NCI-H1436 (cell line): ENCODE measurements at regions not wholly inside any gene's neighbourhood (a gene's known extent, or its start where the extent isn't known, plus 50 kb on each side); places are given as distances from the start of the nearest gene placed in this dataset.

Experiments used
- DNase-seq: peaks from one replicate; lab custom pipeline; 2025; lab: John Stamatoyannopoulos, UW

DNA sequence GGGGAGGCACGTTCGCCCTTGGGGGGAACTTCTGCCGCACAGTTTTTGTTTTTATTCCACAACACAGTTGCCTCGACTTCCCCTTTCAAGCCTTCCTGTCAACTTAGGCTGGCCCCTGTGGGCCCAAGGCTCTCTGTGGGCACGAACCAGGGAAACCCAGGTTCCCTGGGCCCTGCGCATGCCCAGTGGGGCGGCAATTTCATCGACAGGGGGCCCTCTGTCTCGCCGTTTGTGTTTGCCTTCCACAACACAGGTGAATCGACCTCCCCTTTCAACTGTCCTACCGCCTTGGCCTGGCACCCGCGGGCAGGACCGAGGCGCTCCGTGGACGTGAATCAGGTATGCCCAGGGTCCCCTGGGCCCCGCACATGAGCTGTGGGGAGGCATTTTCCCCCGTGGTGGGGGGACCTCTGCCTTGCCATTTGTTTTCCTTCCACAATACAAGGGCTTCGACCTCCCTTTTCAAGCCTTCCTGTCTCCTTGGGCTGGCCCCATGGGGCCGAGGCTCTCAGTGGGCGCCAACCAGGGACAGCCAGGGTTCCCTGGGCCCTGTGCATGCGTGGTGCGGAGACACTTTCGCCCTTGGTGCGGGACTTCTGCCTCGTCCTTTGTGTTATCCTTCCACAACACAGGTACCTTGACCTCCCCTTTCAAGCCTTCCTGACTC, 354.0 kb downstream of the ALG10 start:
- no peak for DNase-seq

- DNase-seq = no peak
Measured at GRCh38 chr12:34377243-34378035, 355.1 kb downstream of the ALG10 start.

- DNase-seq = no peak
Measured at GRCh38 chr12:34379142-34379541, 356.8 kb downstream of the ALG10 start.

DNA sequence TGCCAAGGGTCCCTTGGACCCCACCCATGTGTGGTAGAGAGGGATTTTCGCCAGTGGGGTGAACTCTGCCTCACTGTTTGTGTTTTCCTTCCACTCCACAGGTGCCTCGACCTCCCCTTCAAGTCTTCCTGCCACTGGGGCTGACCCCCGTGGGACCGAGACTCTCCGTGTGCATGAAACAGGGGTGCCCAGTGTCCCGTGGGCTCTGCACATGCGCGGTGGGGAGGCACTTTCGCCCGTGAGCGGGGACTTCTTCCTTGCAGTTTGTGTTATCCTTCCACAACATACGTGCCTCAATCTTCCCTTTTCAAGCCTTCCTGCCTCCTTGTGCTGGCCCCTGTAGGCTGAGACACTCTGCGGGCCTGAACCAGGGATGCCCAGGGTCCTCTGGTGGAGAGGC, 362.4 kb downstream of the ALG10 start:
- DNase-seq = no peak

DNA sequence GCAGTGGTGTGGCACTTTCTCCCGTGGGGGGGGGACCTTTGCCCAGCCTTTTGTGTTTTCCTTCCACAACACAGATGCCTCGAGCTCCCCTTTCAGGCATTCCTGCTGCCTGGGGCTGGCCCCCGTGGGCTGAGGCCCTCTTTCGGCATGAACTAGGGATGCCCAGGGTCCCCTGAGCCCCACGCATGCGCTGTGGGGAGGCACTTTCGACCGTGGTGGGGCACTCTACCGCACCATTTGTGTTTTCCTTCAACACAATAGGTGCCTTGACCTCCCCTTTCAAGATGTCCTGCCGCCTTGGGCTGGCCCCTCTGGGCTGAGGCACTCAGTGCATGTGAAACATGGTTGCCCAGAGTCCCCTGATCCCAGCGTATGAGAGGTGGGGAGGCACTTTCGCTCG, 363.7 kb downstream of the ALG10 start:
- no peak for DNase-seq

DNA sequence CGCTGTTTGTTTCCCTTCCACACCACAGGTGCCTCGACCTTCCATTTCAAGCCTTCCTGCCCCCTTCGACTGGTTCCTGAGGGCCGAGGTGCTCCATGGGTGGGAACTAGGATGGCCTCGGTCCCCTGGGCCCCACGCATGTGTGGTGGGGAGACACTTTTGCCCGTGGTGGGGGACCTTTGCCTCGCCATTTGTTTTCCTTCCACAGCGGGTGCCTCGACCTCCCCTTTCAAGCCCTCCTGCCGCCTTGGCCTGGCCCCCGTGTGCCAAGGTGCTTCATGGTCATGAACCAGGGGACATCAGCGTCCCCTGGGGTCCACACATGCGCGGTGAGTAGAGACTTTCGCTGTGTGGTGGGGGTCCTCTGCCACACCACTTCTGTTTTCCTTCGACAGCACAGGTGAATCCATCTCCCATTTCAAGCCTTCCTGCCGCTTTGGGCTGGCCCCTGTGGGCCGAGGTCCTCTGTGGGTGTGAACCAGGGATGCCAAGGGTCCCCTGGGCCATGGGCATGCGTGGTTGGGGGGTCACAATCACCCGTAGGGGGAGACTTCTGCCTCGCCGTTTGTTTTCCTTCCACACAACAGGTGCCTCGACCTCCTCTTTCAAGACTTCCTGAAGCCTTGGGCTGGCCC, 364.4 kb downstream of the ALG10 start:
- no peak for DNase-seq

DNA sequence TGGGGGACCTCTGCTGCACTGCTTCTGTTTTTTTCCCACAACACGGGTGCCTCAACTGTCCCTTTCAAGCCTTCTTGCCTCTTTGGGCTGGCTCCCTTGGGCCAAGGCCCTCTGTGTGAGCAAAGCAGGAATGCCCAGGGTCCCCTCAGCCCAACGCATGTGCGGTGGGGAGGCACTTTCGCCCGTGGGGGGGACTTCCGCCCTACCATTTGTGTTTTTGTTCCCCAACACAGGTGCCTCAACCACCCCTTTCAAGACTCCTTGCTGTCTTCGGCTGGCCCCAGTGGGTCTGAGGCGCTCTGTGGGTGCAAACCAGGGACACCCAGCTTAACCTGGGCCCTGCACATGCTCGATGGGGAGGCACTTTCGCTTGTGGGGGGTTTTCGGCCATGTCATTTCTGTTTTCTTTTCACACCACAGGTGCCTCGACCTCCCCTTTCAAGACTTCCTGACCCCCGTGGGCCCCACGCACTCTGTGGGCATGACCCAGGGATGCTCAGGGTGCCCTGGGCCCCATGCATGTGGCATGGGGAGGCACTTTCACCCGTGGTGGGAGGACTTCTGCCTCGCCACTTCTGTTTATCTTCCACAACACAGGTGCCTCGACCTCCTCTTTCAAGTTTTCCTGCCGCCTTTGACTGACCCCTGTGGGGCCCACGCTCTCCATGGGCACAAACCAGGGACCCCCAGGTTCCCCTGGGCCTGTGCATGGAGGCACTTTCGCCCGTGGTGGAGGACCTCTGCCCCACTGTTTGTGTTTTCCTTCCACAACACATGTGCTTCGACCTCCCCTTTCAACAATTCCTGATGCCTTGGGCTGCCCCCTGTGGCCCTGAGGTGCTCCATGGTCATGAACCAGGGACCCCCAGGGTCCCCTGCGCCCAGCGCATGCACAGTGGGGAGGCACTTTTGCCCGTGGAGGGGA, 365.7 kb downstream of the ALG10 start:
- no peak for DNase-seq

DNA sequence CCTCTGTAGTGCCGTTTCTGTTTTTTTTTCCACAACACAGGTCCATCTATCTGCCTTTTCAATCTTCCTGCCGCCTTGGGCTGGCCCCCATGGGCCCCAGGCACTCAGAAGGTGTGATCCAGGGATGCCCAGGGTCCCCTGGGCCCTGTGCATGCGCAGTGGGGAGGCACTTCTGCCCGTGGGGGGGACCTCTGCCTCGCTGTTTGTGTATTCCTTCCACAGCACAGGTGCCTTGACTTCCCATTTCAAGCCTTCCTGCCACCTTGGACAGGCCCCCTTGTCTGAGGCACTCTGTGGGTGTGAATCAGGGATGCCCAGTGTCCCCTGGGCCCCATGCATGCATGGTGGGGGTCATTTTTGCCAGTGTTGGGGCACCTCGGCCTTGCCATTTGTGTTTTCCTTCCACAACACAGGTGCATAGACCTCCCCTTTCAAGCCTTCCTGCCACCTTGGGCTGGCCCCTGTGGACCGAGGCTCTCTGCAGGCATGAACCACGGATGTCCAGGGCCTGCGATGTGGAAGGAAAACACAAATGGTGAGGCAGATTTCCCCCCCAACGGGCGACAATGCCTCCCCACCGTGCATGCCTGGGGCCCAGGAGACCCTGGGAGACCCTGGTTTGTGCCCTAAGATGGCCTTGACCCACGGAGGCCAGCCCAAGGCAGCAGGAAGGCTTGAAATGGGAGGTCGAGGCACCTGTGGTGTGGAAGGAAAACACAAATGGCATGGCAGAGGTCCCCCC, 366.5 kb downstream of the ALG10 start:
- DNase-seq = no peak

DNA sequence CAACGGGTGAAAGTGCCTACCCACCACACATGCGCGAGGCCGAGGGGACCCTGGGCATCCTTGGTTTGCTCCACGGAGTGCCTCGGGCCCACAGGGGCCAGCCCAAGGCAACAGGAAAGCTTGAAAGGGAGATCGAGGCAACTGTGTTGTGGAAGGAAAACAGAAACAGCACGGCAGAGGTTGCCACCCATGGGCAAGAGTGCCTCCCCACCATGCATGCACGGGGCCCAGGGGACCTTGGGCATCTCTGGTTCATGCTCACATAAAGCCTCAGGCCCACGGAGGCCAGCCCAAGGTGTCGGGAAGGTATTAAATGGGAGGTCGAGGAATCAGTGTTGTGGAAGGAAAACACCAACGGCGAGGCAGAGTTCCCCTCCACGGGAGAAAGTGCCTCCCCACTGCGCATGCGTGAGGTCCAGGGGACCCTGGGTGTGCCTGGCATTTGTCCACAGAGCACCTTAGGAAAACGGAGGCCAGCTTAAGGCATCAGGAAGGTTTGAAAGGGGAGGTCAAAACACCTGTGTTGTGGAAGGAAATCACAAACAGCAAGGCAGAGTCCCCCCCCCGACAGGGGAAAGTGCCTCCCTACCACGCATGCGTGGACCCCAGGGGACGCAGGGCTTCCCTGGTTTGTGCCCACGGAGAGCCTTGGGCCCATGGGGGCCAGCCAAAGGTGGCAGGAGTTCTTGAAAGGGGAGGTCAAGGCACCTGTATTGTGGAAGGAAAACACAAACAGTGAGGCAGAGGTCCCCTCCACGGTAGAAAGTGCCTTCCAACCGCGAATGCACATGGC, 367.3 kb downstream of the ALG10 start:
- no peak for DNase-seq

DNA sequence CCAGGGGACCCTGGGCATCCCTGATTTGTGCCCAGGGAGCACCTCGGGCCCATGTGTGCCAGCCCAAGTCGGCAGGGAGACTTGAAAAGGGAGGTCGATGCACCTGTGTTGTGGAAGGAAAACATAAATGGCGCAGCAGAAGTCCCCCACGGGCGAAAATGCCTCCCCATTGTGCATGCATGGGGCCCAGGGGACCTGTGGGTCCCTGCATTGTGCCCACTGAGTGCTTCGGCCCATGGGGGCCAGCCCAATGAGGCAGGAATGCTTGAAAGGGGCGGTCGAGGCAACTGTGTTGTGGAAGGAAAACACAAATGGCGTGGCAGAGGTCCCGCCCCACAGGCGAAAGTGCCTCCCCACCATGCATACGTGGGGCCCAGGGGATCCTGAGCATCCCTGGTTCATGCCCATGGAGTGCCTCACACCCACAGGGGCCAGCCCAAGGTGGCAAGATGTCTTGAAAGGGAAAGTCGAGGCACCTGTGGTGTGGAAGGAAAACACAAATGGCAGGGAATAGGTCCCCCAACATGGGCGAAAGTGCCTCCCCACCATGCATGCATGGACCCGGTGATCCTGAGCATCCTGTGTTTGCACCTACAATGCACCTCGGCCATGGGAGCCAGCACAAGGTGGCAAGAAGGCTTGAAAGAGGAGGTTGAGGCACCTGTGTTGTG, 368.0 kb downstream of the ALG10 start:
- DNase-seq = no peak

DNA sequence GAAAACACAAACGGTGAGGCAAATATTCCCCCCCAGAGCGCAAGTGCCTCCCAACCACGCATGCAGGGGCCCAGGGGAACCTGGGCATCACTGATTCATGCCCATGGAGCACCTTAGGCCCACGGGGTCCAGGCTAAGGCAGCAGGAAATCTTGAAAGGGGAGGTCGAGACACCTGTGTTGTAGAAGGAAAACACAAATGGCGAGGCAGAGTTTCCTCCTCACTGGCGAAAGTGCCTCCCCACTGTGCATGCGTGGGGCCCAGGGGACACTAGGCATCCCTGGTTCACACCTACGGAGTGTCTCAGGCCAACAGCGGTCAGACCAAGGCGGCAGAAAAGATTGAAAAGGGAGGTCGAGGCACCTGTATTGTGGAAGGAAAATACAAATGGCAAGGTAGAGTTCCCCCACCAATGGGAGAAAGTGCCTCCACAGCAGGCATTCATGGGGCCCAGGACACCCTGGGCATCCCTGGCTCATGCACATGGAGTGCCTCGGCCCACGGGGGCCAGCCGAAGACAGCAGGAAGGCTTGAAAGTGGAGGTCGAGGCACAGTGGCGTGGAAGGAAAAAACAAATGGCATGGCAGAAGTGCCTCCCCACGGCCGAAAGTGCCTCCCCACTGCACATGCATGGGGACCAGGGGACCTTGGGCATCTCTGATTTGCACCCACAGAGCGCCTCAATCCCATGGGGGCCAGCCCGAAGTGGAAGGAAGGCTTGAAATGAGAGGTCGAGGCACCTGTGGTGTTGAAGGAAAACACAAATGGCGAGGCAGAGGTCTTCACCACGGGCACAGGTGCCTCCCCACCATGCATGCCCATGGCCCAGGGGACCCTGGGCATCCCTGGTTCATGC, 368.8 kb downstream of the ALG10 start:
- no peak for DNase-seq

GRCh38 chr12:34391771-34392581, 369.7 kb downstream of the ALG10 start:
- no peak for DNase-seq

DNA sequence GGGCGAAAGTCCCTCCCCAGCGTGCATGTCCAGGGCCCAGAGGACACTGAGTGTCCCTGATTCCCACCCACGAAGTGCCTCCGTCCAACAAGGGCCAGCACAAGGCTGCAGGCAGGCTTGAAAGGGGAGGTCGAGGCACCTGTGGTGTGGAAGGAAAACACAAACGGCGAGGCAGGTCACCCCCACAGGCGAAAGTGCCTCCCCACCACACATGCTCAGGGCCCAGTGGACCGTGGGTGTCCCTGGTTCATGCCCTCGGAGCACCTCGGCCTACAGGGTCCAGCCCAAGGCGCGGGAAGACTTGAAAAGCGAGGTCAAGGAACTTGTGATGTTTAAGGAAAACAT, 370.4 kb downstream of the ALG10 start:
- DNase-seq = no peak

GRCh38 chr12:34393086-34393820, 371.0 kb downstream of the ALG10 start:
- DNase-seq = no peak

GRCh38 chr12:34393821-34394150, 371.5 kb downstream of the ALG10 start:
- no peak for DNase-seq

DNA sequence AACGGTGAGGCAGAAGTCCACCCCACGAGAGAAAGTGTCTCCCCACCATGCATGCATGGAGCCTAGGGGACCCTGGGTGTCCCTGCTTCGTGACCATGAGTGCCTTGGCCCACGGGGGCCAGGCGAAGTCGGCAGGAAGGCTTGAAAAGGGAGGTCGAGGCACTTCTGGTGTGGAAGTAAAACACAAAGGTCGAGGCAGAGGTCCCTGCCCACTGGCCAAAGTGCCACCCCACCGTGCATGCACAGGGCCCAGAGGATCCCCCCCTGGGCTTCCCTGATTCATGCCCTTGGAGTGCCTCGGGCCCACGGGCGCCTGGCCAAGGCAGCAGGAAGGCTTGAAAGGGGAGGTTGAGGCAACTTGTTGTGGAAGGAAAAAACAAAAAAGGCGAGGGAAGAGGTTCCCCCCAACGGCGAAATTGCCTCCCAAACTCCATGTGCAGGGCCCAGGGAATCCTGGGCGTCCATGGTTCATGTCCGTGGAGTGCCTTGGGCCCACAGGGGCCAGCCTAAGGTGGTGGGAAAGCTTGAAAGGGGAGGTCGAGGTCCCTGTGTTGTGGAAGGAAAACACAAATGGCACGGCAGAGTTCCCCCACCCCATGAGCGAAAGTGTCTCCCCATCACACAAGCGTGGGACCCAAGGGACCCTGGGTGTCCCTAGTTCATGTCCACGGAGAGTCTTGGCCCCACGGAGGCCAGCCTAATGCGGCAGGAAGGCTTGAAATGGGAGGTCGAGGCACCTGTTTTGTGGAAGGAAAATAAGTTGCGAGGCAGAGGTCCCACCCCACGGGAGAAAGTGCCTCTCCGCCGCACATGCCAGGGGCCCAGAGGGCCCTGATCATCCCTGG, 372.1 kb downstream of the ALG10 start:
- DNase-seq = no peak
